HG02970 (cell line): ENCODE measurements at regions not wholly inside any gene's neighbourhood (a gene's known extent, or its start where the extent isn't known, plus 50 kb on each side); places are given as distances from the start of the nearest gene placed in this dataset.

Source experiments
- ATAC-seq: cut with Tn5 transposase; IDR thresholded peaks from one replicate; pipeline ENCODE4 v1.9.1; 2021; ENCODE audit warnings: mild to moderate bottlenecking, moderate library complexity, moderate number of reproducible peaks; ENCODE audit not compliant: unreplicated experiment, low FRiP score

- no peak for ATAC-seq
Measured at GRCh38 chr17:79150035-79150733, 75.6 kb downstream of the ENGASE start.

DNA sequence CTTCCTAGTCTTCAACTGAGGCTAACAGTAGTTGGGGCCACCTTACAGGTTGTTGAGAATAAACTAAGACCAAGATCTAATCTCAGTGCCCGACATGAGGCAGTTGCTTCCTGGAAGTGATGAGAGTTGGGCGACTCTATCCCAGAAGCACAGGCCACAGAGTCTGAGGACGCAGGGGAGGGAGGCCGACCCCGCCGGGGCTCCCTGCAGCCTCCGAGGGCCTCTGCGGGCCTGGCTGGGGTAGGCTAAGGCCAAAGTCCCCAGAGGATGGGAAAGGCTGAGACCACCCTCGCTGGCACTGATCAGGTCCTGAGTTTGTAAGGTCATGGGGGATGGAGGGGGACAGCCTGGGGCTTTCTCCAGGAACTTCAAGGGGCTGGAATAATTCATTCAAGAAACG lies 74.0 kb downstream of the ENGASE start:
- ATAC-seq = no peak

DNA sequence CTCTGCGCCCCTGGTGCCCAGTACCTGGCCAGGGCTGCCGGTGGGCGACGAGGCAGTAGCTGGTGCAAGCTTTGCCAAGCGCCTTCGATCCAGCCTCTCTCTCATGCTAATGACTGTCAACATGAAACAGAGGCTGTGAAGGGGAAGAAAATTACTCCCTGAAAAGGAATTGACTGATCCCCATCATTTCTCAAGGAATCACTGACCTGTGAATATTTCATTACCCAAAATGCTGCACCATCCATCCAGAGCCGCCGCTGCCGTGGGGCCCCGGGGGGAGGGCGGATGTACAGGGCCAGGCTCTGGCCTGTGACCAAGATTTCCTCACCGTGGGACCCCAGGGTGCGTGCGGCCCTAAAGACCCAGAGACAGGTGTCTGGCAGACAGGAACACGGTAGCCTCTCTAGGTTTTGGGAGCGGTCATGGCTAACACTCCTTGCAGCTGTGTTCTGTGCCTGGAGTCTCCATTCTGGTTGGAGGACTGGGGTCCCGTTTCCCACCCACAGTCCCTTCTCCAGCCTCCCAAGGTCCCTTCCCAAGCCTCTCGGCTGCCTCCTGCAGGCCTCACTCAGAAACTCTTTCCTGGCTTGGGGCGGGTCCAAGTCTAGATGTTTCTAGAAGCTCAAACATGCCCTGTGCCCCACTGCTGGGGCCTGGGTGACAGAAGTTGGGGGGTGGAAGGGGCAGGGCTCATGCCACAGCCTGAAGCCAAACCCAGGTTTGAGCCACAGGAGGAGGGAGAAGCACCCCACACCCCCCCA lies 73.3 kb downstream of the ENGASE start:
- no peak for ATAC-seq

DNA sequence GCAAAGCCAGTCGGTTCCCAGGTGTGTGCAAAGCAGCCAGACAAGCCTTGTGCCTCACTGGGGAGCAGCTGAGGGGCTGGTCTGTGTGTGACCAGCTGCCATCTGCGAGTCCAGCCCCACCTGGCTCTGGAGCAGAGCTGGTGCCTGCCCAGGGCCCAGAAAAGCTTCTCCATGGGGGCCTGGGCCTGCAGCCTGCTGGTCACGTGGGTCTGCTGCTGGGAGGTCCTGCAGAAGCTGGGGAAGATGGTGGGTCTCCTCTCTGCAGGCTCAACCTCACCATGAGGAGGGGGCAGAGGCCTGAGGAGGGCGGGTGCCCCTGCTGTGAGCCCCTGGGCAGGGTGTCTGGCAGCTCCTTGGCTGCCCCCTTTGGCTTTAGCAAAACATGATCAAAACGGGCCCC lies 71.9 kb downstream of the ENGASE start:
- ATAC-seq = no peak

GRCh38 chr17:79145548-79145947 lies 70.9 kb downstream of the ENGASE start:
- no peak for ATAC-seq

- ATAC-seq = no peak
Measured at GRCh38 chr17:79144133-79144532, 69.5 kb downstream of the ENGASE start.

DNA sequence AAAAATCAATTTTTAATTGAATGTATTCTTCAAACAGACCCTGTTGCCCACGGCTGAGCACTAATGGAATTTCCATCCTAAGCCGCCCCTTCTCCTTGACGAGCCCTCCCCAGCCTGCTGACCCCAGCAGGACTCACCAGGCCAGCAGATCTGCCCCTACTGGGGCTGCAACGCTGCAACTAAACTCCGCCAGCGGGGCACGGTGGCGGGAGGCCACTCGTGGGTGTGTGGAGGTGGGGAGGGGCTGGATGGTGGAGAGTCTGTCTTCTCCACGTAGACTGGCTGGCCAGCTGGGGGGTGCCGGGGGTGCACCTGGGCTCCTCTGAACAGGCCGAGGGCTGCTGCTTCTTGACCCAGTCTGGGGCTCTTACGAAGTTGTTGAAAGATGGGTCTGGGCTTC lies 67.8 kb downstream of the ENGASE start:
- no peak for ATAC-seq

- ATAC-seq = no peak
Measured at GRCh38 chr17:79141578-79142355, 67.1 kb downstream of the ENGASE start.

DNA sequence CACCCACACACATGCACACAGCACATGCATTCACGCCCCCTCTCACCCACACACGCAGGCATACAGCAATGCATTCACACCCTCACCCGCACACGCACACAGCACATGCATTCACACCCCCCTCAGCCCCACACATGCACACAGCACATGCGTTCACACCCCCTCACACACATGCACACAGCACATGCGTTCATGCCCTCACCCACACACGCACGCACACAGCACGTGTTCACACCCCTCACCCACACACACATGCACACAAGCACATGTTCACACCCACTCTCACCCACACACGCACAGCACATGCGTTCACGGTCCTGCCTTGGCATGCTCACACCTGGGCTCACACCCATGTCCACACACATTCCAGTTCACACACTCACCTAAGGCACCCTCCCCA lies 64.2 kb downstream of the ENGASE start:
- ATAC-seq = no peak

- ATAC-seq = no peak
Measured at GRCh38 chr17:79137789-79138165, 63.2 kb downstream of the ENGASE start.

DNA sequence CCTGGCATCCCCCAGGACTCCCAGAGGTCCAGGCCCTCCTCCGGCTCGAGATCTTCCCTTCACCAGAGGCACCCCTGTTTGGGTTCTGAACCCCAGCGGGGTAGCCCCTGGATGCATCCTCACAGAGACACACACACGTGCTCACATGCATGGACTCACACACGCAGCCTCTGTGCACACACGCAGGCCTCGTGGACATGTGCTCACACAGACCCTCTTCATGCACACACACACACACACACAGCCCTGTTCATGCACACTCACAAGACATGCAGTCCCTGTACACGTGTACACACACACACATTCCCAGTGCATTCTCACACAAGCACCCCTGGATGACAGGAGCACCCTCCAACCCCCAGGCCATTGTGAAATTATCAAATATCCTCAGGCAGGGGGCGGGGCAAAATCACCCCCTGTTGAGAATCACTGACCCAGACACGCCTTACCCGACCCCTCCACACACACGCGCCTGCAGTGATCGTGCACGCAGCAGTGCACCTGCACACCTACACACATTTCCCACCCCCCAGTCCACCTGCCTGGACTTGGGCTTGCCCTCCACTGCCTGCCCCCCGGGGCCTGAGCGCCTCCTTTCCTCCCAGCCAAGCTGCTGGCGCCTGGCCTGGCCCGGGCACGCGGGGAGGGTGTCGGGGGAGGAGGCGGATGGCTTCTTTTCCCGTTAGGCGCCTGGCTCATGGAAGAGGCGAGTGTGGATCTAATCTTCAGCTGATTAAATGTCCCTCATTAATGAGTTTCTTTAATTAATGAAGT lies 62.6 kb downstream of the ENGASE start:
- ATAC-seq = no peak

GRCh38 chr17:79136596-79136995 lies 62.0 kb downstream of the ENGASE start:
- no peak for ATAC-seq
